ENCODE measurements at regions not wholly inside any gene's neighbourhood (a gene's known extent, or its start where the extent isn't known, plus 50 kb on each side); places are given as distances from the start of the nearest gene placed in this dataset.

DNA sequence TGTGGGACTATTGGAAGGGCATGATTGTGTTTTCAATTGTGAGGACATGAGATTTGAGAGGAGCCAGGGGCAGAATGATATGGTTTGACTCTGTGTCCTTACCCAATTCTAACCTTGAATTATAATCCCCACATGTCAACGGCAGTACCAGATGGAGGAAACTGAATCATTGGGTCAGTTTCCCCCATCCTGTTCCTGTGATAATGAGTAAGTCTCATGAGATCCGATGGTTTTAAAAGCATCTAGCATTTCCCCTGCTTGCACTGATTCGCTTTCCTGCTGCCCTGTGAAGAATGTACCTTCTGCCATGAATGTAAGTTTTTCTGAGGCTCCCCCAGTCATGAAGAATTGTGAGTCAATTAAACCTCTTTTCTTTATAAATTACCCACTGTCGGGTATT lies 1367.1 kb downstream of the XPNPEP1 start:
- Histone ChIP-seq H3K9me3 (ENCODE audit: control insufficient read depth, insufficient read depth, low read length) (0 out of 2 replicates have a peak, but pooled peaks cover 2% of the 10 kb centered on the region), H2BK20ac (ENCODE audit: low read depth, low read length) (no peak overlapping the region), H4K91ac (ENCODE audit: insufficient read depth, low read depth, low read length) (no peak overlapping the region), H3K18ac (ENCODE audit: low read depth, low read length) (no peak overlapping the region), H3K14ac (replicated peaks; ENCODE audit: low read depth, low read length) (no peak overlapping the region), H3K9me1 (ENCODE audit: insufficient read depth, low read length) (no peaks in the 10 kb centered on the region), H2AK5ac (ENCODE audit: low read depth, low read length) (no peak overlapping the region), H2AK9ac (replicated peaks; ENCODE audit: low read depth, low read length, poor library complexity) (no peak overlapping the region), H4K5ac (ENCODE audit: low read depth, low read length) (no peak overlapping the region), H3K27ac (ENCODE audit: insufficient read depth, low read length) (no peak overlapping the region), H2BK120ac (ENCODE audit: low read depth, low read length) (no peak overlapping the region), H2BK15ac (ENCODE audit: low read depth, low read length) (no peak overlapping the region), H3K4me1 (ENCODE audit: control insufficient read depth, insufficient read depth, low read length) (no peaks in the 10 kb centered on the region), H3K36me3 (ENCODE audit: control insufficient read depth, insufficient read depth, low read length) (no peaks in the 10 kb centered on the region), H3K27me3 (ENCODE audit: control insufficient read depth, insufficient read depth, low read length) (no peaks in the 10 kb centered on the region), H3K23ac (ENCODE audit: low read depth, low read length) (no peak overlapping the region), H4K20me1 (ENCODE audit: insufficient read depth, low read length) (no peaks in the 10 kb centered on the region), H3K4me2 (ENCODE audit: low read depth, low read length) (no peak overlapping the region), H3K9ac (ENCODE audit: low read depth, low read length) (no peak overlapping the region), H3K56ac (ENCODE audit: extremely low read depth, insufficient read depth, low read length) (no peak overlapping the region), H4K8ac (ENCODE audit: low read depth in 2 of 2, low read length in 2 of 2) (no peak overlapping the region), H3K4me3 (ENCODE audit: insufficient read depth, low read depth, low read length) (no peak overlapping the region), H2BK5ac (ENCODE audit: low read depth, low read length, poor library complexity, severe bottlenecking) (no peak overlapping the region), H3K4ac (ENCODE audit: low read depth, low read length) (no peak overlapping the region), H2AFZ (replicated peaks; ENCODE audit: low read length, poor library complexity) (no peak overlapping the region), H3K79me1 (ENCODE audit: low read depth in 1 of 2, low read length in 2 of 2) (no peaks in the 10 kb centered on the region)
- DNase-seq (no peak), ATAC-seq (ENCODE audit: low read depth) (no peak)
- TF ChIP-seq RAD21 (IDR thresholded peaks at IDR 0.05; ENCODE audit: low read length) (no peak), POLR2A (IDR thresholded peaks at IDR 0.05; ENCODE audit: low read depth, low read length) (no peak), MXI1 (IDR thresholded peaks at IDR 0.05; ENCODE audit: borderline replicate concordance, low read depth, low read length) (no peak), SMC3 (IDR thresholded peaks at IDR 0.05; ENCODE audit: low read depth, low read length) (no peak), CHD1 (IDR thresholded peaks at IDR 0.05; ENCODE audit: low read depth, low read length) (no peak), RFX5 (IDR thresholded peaks at IDR 0.05; ENCODE audit: low read depth, low read length) (no peak)
- TF ChIP-seq, protein P1, sequence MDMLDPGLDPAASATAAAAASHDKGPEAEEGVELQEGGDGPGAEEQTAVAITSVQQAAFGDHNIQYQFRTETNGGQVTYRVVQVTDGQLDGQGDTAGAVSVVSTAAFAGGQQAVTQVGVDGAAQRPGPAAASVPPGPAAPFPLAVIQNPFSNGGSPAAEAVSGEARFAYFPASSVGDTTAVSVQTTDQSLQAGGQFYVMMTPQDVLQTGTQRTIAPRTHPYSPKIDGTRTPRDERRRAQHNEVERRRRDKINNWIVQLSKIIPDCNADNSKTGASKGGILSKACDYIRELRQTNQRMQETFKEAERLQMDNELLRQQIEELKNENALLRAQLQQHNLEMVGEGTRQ (IDR thresholded peaks at IDR 0.05; ENCODE audit: low read depth, low read length), result no peak
- dilution Hi-C loops (cut with HindIII; ENCODE audit: low sequenced_read_pairs, unreplicated experiment), result no loop called here
- CTCF ChIA-PET, result no interaction called here
- no TSS peak for BruUV-seq (replicated peaks)
- POLR2A ChIA-PET (ENCODE audit: unreplicated experiment), result no interaction called here
- in situ Hi-C loops (cut with MboI; ENCODE audit: low sequenced_read_pairs), result no loop called here
- 60% methylated on average over 1 of the region's 4 CpGs; no CpG with 5 or more reads in 1 of the 2 experiments for WGBS, 2 experiments (ENCODE audit: extremely low coverage in 2 of 2, insufficient read length in 1 of 2)
- intact Hi-C loops (cut with micrococcal nuclease), result no loop called here

Measured in IMR-90 (cell line).